HG03135 (cell line): ENCODE measurements at regions not wholly inside any gene's neighbourhood (a gene's known extent, or its start where the extent isn't known, plus 50 kb on each side); places are given as distances from the start of the nearest gene placed in this dataset.
"Not testable (repeated sequence)": the region's sequence is repeated elsewhere in the genome, so short reads cannot be mapped to it uniquely, and the experiment has no call there.

Source experiments
- ATAC-seq: cut with Tn5 transposase; IDR thresholded peaks from one replicate; pipeline ENCODE4 v1.9.1; 2021; ENCODE audit warnings: mild to moderate bottlenecking, moderate library complexity; ENCODE audit not compliant: unreplicated experiment

GRCh38 chr4:189785257-189785656, 155.4 kb upstream of the FRG1 start:
- no peak for ATAC-seq

GRCh38 chr4:189786447-189786846, 154.2 kb upstream of the FRG1 start:
- ATAC-seq: no peak

GRCh38 chr4:189787216-189788031, 153.2 kb upstream of the FRG1 start:
- no peak for ATAC-seq

GRCh38 chr4:189792924-189793618, 147.6 kb upstream of the FRG1 start:
- peak; percentile 85 for ATAC-seq

GRCh38 chr4:189800545-189801088, 140.1 kb upstream of the FRG1 start:
- no peak for ATAC-seq

GRCh38 chr4:189802884-189803283, 137.8 kb upstream of the FRG1 start:
- no peak for ATAC-seq

GRCh38 chr4:189804894-189805293, 135.8 kb upstream of the FRG1 start:
- no peak for ATAC-seq

- ATAC-seq: no peak
Measured at GRCh38 chr4:189806506-189806905, 134.2 kb upstream of the FRG1 start.

- no peak for ATAC-seq
Measured at GRCh38 chr4:189807031-189807430, 133.6 kb upstream of the FRG1 start.

- ATAC-seq: no peak
Measured at GRCh38 chr4:189809241-189809735, 131.4 kb upstream of the FRG1 start.

GRCh38 chr4:189809839-189810238, 130.8 kb upstream of the FRG1 start:
- ATAC-seq: no peak

- not testable (repeated sequence) for ATAC-seq
Measured at GRCh38 chr4:189810318-189811181, 130.1 kb upstream of the FRG1 start.

GRCh38 chr4:189815404-189816192, 125.1 kb upstream of the FRG1 start:
- ATAC-seq: no peak

GRCh38 chr4:189822326-189822725, 118.3 kb upstream of the FRG1 start:
- ATAC-seq: no peak

GRCh38 chr4:189823591-189823990, 117.1 kb upstream of the FRG1 start:
- ATAC-seq: no peak

- no peak for ATAC-seq
Measured at GRCh38 chr4:189825466-189825865, 115.2 kb upstream of the FRG1 start.

GRCh38 chr4:189826657-189827056, 114.0 kb upstream of the FRG1 start:
- ATAC-seq: no peak

- no peak for ATAC-seq
Measured at GRCh38 chr4:189828081-189828697, 112.5 kb upstream of the FRG1 start.

GRCh38 chr4:189832528-189832927, 108.1 kb upstream of the FRG1 start:
- no peak for ATAC-seq

- no peak for ATAC-seq
Measured at GRCh38 chr4:189834616-189835015, 106.1 kb upstream of the FRG1 start.
